SK-N-SH (cell line): ENCODE measurements at regions not wholly inside any gene's neighbourhood (a gene's known extent, or its start where the extent isn't known, plus 50 kb on each side); places are given as distances from the start of the nearest gene placed in this dataset.

Source experiments
- CHD2 ChIP-seq: fragments of 150-350 bp; IDR thresholded peaks from 2 replicates; pipeline ENCODE4 v1.6.1; 2018; ENCODE audit warnings: low read length; ENCODE audit not compliant: partially characterized antibody
- CTCF ChIP-seq: fragments of 200-600 bp; sonication (generic); IDR thresholded peaks from 2 replicates; pipeline ENCODE4 v1.6.1; 2017; ENCODE audit warnings: antibody characterized with exemption, mild to moderate bottlenecking, moderate library complexity
- EP300 ChIP-seq, 2 experiments: IDR thresholded peaks; 2 replicates each; pipeline versions ENCODE4 v1.4.0 to v1.6.1; 2012; ENCODE audit warnings: borderline replicate concordance in 1 of 2, low read depth in 1 of 2, low read length in 1 of 2
- GABPA ChIP-seq: IDR thresholded peaks from 2 replicates; pipeline ENCODE4 v1.4.0; 2012; ENCODE audit warnings: low read depth, mild to moderate bottlenecking
- POLR2AphosphoS5 ChIP-seq: IDR thresholded peaks from 2 replicates; pipeline ENCODE4 v1.6.1; 2012; ENCODE audit warnings: low read depth, low read length
- REST ChIP-seq: IDR thresholded peaks from 2 replicates; pipeline ENCODE4 v1.6.1; 2012; ENCODE audit warnings: mild to moderate bottlenecking, low read depth, low read length, moderate library complexity
- TF ChIP-seq, protein P1 (sequence below): IDR thresholded peaks from 2 replicates; pipeline ENCODE4 v1.4.0; 2012; ENCODE audit warnings: low read depth

GRCh38 chr12:111253213-111253612 lies 115.7 kb downstream of the PHETA1 start:
- no peak for TF ChIP-seq CTCF
- TF ChIP-seq, protein P1, sequence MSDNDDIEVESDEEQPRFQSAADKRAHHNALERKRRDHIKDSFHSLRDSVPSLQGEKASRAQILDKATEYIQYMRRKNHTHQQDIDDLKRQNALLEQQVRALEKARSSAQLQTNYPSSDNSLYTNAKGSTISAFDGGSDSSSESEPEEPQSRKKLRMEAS: no peak
- TF ChIP-seq GABPA: no peak
- no peak for TF ChIP-seq REST
- TF ChIP-seq CHD2: no peak
- TF ChIP-seq EP300 (IDR thresholded peaks at IDR 0.05; ENCODE audit: borderline replicate concordance in 1 of 2, low read depth in 1 of 2, low read length in 1 of 2): no peak
- TF ChIP-seq POLR2AphosphoS5: no peak
